SK-N-MC (cell line): ENCODE measurements at regions not wholly inside any gene's neighbourhood (a gene's known extent, or its start where the extent isn't known, plus 50 kb on each side); places are given as distances from the start of the nearest gene placed in this dataset.

Experiments
- EZH2 ChIP-seq: fragments of 200-600 bp; sonication (generic); IDR thresholded peaks from one replicate; pipeline ENCODE4 v1.6.1; 2017; ENCODE audit warnings: antibody characterized with exemption
- FOXP2 ChIP-seq: optimal IDR thresholded peaks from 2 replicates; pipeline ENCODE3; 2011; ENCODE audit warnings: mild to moderate bottlenecking, moderate library complexity; ENCODE audit not compliant: insufficient read depth; ENCODE audit errors: extremely low read length, control extremely low read depth
- POLR2AphosphoS5 ChIP-seq: IDR thresholded peaks from 2 replicates; pipeline ENCODE4 v1.6.1; 2012; ENCODE audit warnings: mild to moderate bottlenecking, low read depth, low read length, borderline replicate concordance

GRCh38 chr15:69542028-69542427 is 89.4 kb downstream of the RPLP1 start:
- TF ChIP-seq EZH2 (no peak), POLR2AphosphoS5 (no peak), FOXP2 (no peak)
